Stimulated activated naive B cell treated with anti-CD40 and anti-IgM and Interleukin-4, amounts not matched to agents 10 μg/mL and 1 μg/mL and 100 μg/mL, for 72 hours (primary cell): ENCODE measurements at regions not wholly inside any gene's neighbourhood (a gene's known extent, or its start where the extent isn't known, plus 50 kb on each side); places are given as distances from the start of the nearest gene placed in this dataset.
"Not testable (repeated sequence)": the region's sequence is repeated elsewhere in the genome, so short reads cannot be mapped to it uniquely, and the experiment has no call there.

Experiments used
- ATAC-seq, 2 donors: fragments of 150-1000 bp; cut with Tn5 transposase; replicated peaks; 2 replicates each; pipeline ENCODE4 v1.10.0; 2021; ENCODE audit warnings: moderate library complexity in 1 of 2
- DNase-seq: peaks from one replicate; pipeline ENCODE4 v3.0.0; 2021
- H3K27ac Mint-ChIP-seq: one replicate; pipeline ENCODE4 v1.8.0; 2022; ENCODE audit warnings: mild to moderate bottlenecking, mixed read lengths
- H3K27me3 Mint-ChIP-seq, 2 donors: one replicate each; pipeline ENCODE4 v1.8.0; 2022; ENCODE audit warnings: mixed read lengths in 2 of 2
- H3K36me3 Mint-ChIP-seq, 2 donors: one replicate each; pipeline ENCODE4 v1.8.0; 2022; ENCODE audit warnings: mixed read lengths in 2 of 2, mild to moderate bottlenecking in 1 of 2
- H3K4me1 Mint-ChIP-seq, 2 donors: one replicate each; pipeline ENCODE4 v1.8.0; 2022; ENCODE audit warnings: mixed read lengths in 2 of 2, mild to moderate bottlenecking in 1 of 2
- H3K4me3 Mint-ChIP-seq, 2 donors: one replicate each; pipeline ENCODE4 v1.8.0; 2022; ENCODE audit warnings: mild to moderate bottlenecking in 2 of 2, mixed read lengths in 2 of 2, moderate library complexity in 1 of 2
- H3K9me3 Mint-ChIP-seq, 2 donors: one replicate each; pipeline ENCODE4 v1.8.0; 2022; ENCODE audit warnings: mixed read lengths in 2 of 2, mild to moderate bottlenecking in 1 of 2

GRCh38 chr3:162643245-162643644 is 1146.6 kb downstream of the OTOL1 start:
- DNase-seq = no peak
- no peaks in the 10 kb centered on the region for H3K4me1 Mint-ChIP-seq
- H3K9me3 Mint-ChIP-seq = peaks cover 10 to 16% of the 10 kb centered on the region in 2 donors
- H3K4me3 Mint-ChIP-seq = no peak overlapping the region
- no peak overlapping the region for H3K27ac Mint-ChIP-seq
- H3K36me3 Mint-ChIP-seq = no peaks in the 10 kb centered on the region
- no peaks in the 10 kb centered on the region for H3K27me3 Mint-ChIP-seq
- no peak for ATAC-seq

DNA sequence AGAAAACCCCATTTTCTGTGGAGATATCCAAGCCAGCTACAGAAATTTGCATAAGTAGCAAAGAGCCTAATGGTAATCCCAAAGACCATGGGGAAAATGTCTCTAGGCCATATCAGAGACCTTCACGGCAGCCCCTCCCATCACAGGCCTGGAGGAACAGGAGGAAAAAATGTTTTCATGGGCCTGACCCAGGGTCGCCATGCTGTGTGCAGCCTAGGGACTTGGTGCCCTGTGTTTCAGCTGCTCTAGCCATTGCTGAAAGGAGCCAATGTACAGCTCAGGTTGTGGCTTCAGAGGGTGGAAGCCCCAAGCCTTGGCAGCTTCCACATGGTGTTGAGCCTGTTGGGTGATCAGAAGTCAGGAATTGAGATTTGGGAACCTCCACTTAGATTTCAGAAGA is 1150.7 kb downstream of the OTOL1 start:
- H3K36me3 Mint-ChIP-seq = no peaks in the 10 kb centered on the region
- no peak overlapping the region for H3K4me3 Mint-ChIP-seq
- peaks cover 12 to 18% of the 10 kb centered on the region in 2 donors for H3K9me3 Mint-ChIP-seq
- ATAC-seq = no peak
- H3K27me3 Mint-ChIP-seq = no peaks in the 10 kb centered on the region
- no peaks in the 10 kb centered on the region for H3K4me1 Mint-ChIP-seq
- DNase-seq = no peak
- no peak overlapping the region for H3K27ac Mint-ChIP-seq

DNA sequence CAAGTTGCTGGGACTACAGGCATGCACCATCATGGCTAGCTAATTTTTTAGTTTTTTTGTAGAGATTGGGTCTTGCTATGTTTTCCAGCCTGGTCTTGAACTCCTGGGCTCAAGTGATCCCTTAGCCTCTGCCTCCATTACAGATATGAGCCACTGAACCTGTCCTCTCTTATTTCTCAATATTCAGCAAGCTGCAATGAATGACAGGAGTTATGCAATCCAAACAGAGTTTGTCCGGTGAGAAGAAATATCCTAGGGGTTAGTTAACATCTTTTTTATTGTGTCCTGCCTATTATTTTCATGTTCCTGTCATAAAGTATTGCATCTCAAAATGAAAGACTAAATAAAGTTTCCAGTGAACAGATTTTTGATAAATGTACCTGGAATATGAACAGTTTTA is 1161.4 kb downstream of the OTOL1 start:
- Mint-ChIP-seq H3K27me3 (no peaks in the 10 kb centered on the region), H3K36me3 (no peaks in the 10 kb centered on the region), H3K9me3 (no peaks in the 10 kb centered on the region), H3K4me3 (no peak overlapping the region), H3K27ac (no peak overlapping the region), H3K4me1 (no peaks in the 10 kb centered on the region)
- no peak for ATAC-seq
- no peak for DNase-seq

DNA sequence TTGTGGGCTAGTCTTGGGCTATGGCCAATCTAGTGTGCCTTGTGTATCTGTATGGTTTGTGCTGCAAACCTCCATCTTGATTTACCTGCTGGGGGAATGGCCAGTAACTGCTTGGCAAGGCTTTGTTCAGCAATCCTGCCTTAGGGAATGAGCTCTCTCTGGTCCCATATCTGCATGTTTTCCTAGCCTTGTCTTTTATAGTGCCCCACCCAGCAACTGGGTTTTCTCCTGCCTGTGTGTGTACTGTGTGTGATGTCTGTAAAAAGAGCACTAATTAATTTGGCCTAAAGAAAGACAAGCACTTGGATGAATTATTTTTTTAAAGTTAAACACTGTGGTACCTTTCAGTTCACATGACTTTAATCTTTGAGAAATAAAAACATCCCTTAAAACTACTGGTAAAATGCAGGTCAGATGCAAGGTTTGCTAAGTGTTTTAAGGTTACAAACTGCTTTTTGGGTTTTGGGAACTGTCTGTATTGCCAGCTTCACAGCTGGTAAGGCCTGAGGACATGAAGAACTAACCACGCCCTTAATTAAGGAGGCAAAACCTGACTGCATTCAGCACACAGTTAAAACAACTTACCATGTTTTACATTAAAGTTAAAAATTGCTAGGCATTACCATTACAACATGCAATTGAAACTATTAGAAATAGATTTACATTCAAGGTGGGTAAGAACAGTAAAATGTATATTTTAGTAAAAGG is 1169.2 kb downstream of the OTOL1 start:
- DNase-seq (no peak), ATAC-seq (no peak)
- Mint-ChIP-seq H3K4me1 (no peaks in the 10 kb centered on the region), H3K27ac (no peak overlapping the region), H3K27me3 (no peaks in the 10 kb centered on the region), H3K36me3 (no peaks in the 10 kb centered on the region), H3K9me3 (peaks cover 0 to 5% of the 10 kb centered on the region in 2 donors), H3K4me3 (no peak overlapping the region)

DNA sequence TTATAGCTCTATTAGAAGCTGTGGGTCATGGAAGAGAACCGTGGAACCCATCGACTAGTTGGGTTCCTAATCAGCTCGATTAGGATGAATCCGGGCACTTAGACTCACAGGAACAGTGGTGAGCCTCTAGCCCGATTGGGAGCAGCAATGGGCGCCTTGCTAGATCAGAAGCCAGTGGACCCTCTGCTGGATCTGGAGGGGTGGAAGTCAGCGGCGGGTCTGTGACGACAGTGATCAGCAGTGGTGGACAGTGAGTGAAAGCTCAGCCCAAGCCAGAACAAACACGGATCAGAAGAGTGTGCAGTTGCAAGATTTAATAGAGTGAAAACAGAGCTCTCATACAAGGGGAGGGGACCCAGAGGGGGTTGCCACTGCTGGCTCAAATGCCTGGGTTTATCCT is 1170.2 kb downstream of the OTOL1 start:
- H3K4me3 Mint-ChIP-seq = no peak overlapping the region
- H3K36me3 Mint-ChIP-seq = no peaks in the 10 kb centered on the region
- DNase-seq (no peak), ATAC-seq (no peak)
- H3K27ac Mint-ChIP-seq = no peak overlapping the region
- H3K9me3 Mint-ChIP-seq = peaks cover 0 to 5% of the 10 kb centered on the region in 2 donors
- no peaks in the 10 kb centered on the region for H3K27me3 Mint-ChIP-seq
- no peaks in the 10 kb centered on the region for H3K4me1 Mint-ChIP-seq

DNA sequence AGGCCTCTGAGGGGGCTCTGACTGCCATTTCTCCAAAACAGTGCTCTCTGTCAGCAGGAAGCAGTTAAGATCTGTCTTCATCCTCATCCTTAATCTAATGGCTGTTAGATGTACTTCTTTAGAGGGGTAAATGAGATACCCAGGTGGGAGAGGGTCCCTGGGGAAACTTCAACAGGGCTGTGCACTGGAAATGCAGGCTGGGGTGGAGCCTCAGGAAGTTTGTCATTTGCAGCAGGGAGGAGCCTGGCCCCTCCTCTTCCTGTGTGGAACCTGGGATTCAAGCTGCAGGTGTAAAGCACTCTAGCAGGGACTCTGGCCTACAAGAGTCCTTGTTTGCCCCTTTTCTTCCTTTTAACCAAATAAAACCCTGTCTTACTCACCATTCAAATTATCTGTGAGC is 1173.6 kb downstream of the OTOL1 start:
- peaks cover 0 to 5% of the 10 kb centered on the region in 2 donors for H3K9me3 Mint-ChIP-seq
- DNase-seq (no peak), ATAC-seq (no peak)
- H3K4me3 Mint-ChIP-seq = no peak overlapping the region
- no peaks in the 10 kb centered on the region for H3K27me3 Mint-ChIP-seq
- H3K4me1 Mint-ChIP-seq = no peaks in the 10 kb centered on the region
- no peaks in the 10 kb centered on the region for H3K36me3 Mint-ChIP-seq
- no peak overlapping the region for H3K27ac Mint-ChIP-seq

DNA sequence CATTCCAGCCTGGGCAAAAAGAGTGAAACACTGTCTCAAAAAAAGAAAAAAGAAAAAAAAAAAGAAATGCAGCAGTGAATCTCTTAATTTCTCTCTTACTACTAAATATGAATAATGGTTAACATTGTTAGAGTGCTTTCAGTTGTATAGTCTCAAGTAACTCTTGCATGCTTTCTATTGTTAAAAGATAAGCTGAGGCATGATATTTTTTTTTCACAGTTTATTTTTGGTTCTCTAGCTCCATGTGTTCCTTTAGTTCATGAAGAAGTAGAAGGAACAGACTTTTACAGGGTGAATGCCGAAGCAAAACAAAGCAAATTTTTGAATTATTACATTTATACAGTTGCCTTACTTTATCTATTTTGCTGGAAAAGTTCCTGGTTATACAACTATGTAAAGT is 1180.9 kb downstream of the OTOL1 start:
- ATAC-seq (no peak), DNase-seq (no peak)
- no peaks in the 10 kb centered on the region for H3K27me3 Mint-ChIP-seq
- no peaks in the 10 kb centered on the region for H3K9me3 Mint-ChIP-seq
- H3K27ac Mint-ChIP-seq = no peak overlapping the region
- H3K36me3 Mint-ChIP-seq = no peaks in the 10 kb centered on the region
- H3K4me3 Mint-ChIP-seq = no peak overlapping the region
- no peaks in the 10 kb centered on the region for H3K4me1 Mint-ChIP-seq

GRCh38 chr3:162678941-162679340 is 1182.3 kb downstream of the OTOL1 start:
- ATAC-seq = no peak
- H3K9me3 Mint-ChIP-seq = no peaks in the 10 kb centered on the region
- DNase-seq = no peak
- H3K4me3 Mint-ChIP-seq = no peak overlapping the region
- H3K27me3 Mint-ChIP-seq = no peaks in the 10 kb centered on the region
- no peaks in the 10 kb centered on the region for H3K36me3 Mint-ChIP-seq
- H3K4me1 Mint-ChIP-seq = no peaks in the 10 kb centered on the region
- H3K27ac Mint-ChIP-seq = no peak overlapping the region

DNA sequence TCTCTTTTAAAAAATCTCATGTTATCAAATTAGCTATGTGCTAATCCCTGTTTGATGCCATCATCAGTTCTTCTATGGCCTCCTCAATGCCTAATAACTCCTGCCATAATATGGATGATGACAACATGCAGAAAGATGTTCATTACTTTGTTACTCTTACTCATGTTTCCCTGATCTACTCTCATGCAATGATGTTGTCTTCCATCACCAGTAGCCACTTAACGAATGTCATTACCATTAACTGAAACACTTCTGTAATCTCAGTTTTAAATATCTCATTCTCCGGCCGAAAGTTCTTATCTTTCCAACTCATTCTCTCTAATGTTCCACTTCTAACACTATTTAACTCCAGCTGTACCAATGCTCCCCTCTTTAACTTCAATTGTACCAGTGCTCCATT is 1187.7 kb downstream of the OTOL1 start:
- H3K27ac Mint-ChIP-seq = no peak overlapping the region
- ATAC-seq = no peak
- no peaks in the 10 kb centered on the region for H3K4me1 Mint-ChIP-seq
- H3K4me3 Mint-ChIP-seq = no peak overlapping the region
- H3K27me3 Mint-ChIP-seq = no peaks in the 10 kb centered on the region
- no peaks in the 10 kb centered on the region for H3K36me3 Mint-ChIP-seq
- no peak for DNase-seq
- no peaks in the 10 kb centered on the region for H3K9me3 Mint-ChIP-seq

- Mint-ChIP-seq H3K27me3 (no peaks in the 10 kb centered on the region), H3K4me3 (no peak overlapping the region), H3K27ac (no peak overlapping the region), H3K9me3 (peaks cover 0 to 3% of the 10 kb centered on the region in 2 donors), H3K4me1 (no peaks in the 10 kb centered on the region), H3K36me3 (no peaks in the 10 kb centered on the region)
- ATAC-seq = no peak
- no peak for DNase-seq
Observed at GRCh38 chr3:162699291-162699690, 1202.7 kb downstream of the OTOL1 start.

DNA sequence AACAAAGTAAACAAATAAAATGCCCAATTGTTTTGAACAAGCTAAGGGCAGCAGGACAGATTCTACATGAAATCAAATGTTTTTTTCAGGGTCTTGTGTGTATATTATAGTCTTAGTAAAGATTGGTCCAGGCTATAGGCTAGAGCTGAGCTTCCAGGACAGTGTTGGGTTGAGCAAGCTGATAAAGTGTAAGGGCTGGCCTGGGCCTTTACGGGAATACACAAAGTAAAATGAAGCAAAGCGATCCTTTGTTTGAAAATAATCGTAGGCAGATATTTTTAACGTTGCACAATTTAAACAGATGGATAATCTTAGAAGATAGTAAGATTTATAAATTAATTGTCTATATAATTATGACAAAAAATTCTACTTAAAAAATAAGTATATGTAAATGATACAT is 1204.6 kb downstream of the OTOL1 start:
- Mint-ChIP-seq H3K9me3 (peaks cover 0 to 3% of the 10 kb centered on the region in 2 donors), H3K27ac (no peak overlapping the region), H3K27me3 (no peaks in the 10 kb centered on the region), H3K4me3 (no peak overlapping the region), H3K4me1 (no peaks in the 10 kb centered on the region), H3K36me3 (no peaks in the 10 kb centered on the region)
- ATAC-seq = no peak
- DNase-seq = no peak

GRCh38 chr3:162702768-162703385 is 1206.3 kb downstream of the OTOL1 start:
- Mint-ChIP-seq H3K4me1 (no peaks in the 10 kb centered on the region), H3K27me3 (no peaks in the 10 kb centered on the region), H3K27ac (no peak overlapping the region), H3K9me3 (peaks cover 0 to 3% of the 10 kb centered on the region in 2 donors), H3K4me3 (no peak overlapping the region), H3K36me3 (no peaks in the 10 kb centered on the region)
- DNase-seq (no peak), ATAC-seq (no peak)

- ATAC-seq (no peak), DNase-seq (no peak)
- Mint-ChIP-seq H3K4me3 (no peak overlapping the region), H3K9me3 (peaks cover 0 to 3% of the 10 kb centered on the region in 2 donors), H3K4me1 (no peaks in the 10 kb centered on the region), H3K27ac (no peak overlapping the region), H3K27me3 (no peaks in the 10 kb centered on the region), H3K36me3 (no peaks in the 10 kb centered on the region)
Observed at GRCh38 chr3:162704238-162704637, 1207.6 kb downstream of the OTOL1 start.

DNA sequence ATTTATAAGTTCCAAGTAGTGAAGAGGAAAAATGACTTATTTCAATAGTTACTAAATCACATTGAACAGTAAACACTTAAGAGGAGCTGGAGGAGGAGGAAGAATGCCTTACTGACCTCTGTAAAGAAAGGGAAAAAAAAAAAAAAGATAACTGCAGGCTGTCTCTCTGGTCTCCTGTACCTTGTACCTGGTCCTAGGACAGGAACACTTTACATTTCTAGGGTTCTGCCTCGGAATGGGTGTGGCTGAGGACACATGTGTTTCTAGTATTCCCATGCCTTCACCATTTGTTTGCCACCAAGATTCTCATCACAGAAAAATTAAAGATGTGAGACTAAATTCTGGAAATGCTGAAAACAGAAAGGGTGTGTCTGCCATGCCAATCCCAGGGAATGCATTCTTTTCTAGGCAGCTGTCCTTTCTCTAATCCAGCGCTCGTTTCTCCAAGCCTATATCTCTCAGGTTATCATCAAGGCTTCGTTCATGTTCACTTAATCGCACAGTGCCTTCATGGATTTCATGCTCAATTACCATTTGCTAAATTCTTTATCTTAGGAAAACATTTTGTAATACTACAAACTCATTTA is 1208.3 kb downstream of the OTOL1 start:
- H3K4me3 Mint-ChIP-seq = no peak overlapping the region
- no peaks in the 10 kb centered on the region for H3K36me3 Mint-ChIP-seq
- ATAC-seq (no peak), DNase-seq (no peak)
- no peaks in the 10 kb centered on the region for H3K27me3 Mint-ChIP-seq
- H3K9me3 Mint-ChIP-seq = peaks cover 3 to 5% of the 10 kb centered on the region in 2 donors
- no peaks in the 10 kb centered on the region for H3K4me1 Mint-ChIP-seq
- H3K27ac Mint-ChIP-seq = no peak overlapping the region

GRCh38 chr3:162708394-162708793 is 1211.8 kb downstream of the OTOL1 start:
- H3K27me3 Mint-ChIP-seq, DNase-seq, H3K36me3 Mint-ChIP-seq, H3K9me3 Mint-ChIP-seq, ATAC-seq, H3K27ac Mint-ChIP-seq, H3K4me3 Mint-ChIP-seq, H3K4me1 Mint-ChIP-seq: not testable (repeated sequence)
